Adrenal gland (tissue), 9 donors: ENCODE measurements at regions not wholly inside any gene's neighbourhood (a gene's known extent, or its start where the extent isn't known, plus 50 kb on each side); places are given as distances from the start of the nearest gene placed in this dataset.

Experiments used
- DNase-seq, 7 donors: peaks; one replicate each; pipeline ENCODE4 v3.0.0-alpha.2; 2019 to 2020
- H3K27ac ChIP-seq, 5 donors: fragments of 200-600 bp; sonication (generic) in 4 of 5; 1 replicate in 3 of 5; 2 replicates in 2 of 5; pipeline versions ENCODE4 v1.5.1 to v1.8.0; 2016 to 2020; ENCODE audit warnings: mild to moderate bottlenecking in 1 of 5
- H3K27me3 ChIP-seq: fragments of 200-600 bp; 2 replicates; pipeline ENCODE4 v1.8.0; 2021
- H3K36me3 ChIP-seq, 2 donors: fragments of 200-600 bp; replicated peaks in 1 of 2; 1 replicate in 1 of 2; 2 replicates in 1 of 2; pipeline versions ENCODE4 v1.5.1 to v1.8.0; 2018 to 2022
- H3K4me1 ChIP-seq, 2 donors: fragments of 200-600 bp; replicated peaks in 1 of 2; 1 replicate in 1 of 2; 2 replicates in 1 of 2; pipeline versions ENCODE4 v1.5.1 to v1.8.0; 2018 to 2021
- H3K4me3 ChIP-seq, 4 donors: fragments of 200-600 bp; sonication (generic) in 3 of 4; one replicate each; pipeline ENCODE4 v1.5.1; 2016 to 2018
- H3K9me3 ChIP-seq, 3 donors: fragments of 200-600 bp; sonication (generic) in 1 of 3; replicated peaks in 1 of 3; 1 replicate in 2 of 3; 2 replicates in 1 of 3; pipeline versions ENCODE4 v1.5.1 to v1.8.0; 2016 to 2021
- POLR2A ChIP-seq, 2 donors: fragments of 450-650 bp; IDR thresholded peaks; one replicate each; pipeline ENCODE4 v1.6.1; 2017; ENCODE audit warnings: antibody characterized with exemption in 2 of 2, mild to moderate bottlenecking in 2 of 2, moderate library complexity in 1 of 2
- WGBS, 4 donors: extraction: QIAGEN DNeasy Blood & Tissue Kit in 2 of 4; methylation state at CpG; one replicate each; pipeline versions ENCODE4 v1.1.5 to v1.1.7; 2013 to 2017; 5-methylcytosine and 5-hydroxymethylcytosine counted together
- intact Hi-C, 2 donors: fragments of 100-400 bp; cut with DNase I; formaldehyde crosslinking; loops; one replicate each; pipeline versions ENCODE4 v1.14.1 to v1.15.0; 2022 to 2023
- TF ChIP-seq, protein P1 (sequence below), 6 experiments: fragments of 450-650 bp in 4 of 6; fragments of 200-600 bp in 2 of 6; sonication (generic) in 1 of 6; IDR thresholded peaks; 1 replicate in 5 of 6; 2 replicates in 1 of 6; pipeline versions ENCODE4 v1.5.1 to v1.8.0; 2016 to 2021; ENCODE audit warnings: antibody characterized with exemption in 6 of 6, mild to moderate bottlenecking in 2 of 6, moderate library complexity in 1 of 6
- donor health status: healthy with polysubstance abuse.
- donor health status: Bipolar disorder and iron deficiency.
- donor health status: DM: yes; HTN: yes; CAD: no.
- donor health status: DM: no; HTN: no; CAD: no.
- donor health status: DM: no; HTN: no; CAD: no.

DNA sequence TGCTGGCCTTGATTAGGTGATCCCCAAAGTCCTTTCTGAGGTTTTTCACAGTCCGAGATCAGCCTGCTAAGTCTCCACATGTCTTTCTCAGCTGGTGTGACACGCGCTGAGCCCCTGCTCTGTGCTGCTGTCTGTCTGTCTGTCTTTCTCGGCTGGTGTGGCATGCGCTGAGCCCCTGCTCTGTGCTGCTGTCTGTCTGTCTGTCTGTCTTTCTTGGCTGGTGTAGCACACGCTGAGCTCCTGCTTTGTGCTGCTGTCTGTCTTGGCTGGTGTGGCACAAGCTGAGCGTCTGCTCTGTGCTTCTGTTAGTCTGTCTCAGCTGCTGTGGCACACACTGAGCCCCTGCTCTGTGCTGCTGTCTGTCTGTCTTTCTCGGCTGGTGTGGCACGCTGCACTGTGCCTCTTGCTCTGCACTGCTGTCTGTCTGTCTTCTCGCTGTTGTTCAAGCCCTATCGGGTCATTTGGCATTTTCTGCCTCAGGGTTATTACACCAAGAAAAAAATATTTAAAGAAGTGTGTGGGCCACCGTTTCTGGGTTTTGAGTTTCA, 217.3 kb upstream of the SHH start:
- intact Hi-C loops: no loop called here
- TF ChIP-seq POLR2A (IDR thresholded peaks at IDR 0.05): no peak
- TF ChIP-seq, protein P1, sequence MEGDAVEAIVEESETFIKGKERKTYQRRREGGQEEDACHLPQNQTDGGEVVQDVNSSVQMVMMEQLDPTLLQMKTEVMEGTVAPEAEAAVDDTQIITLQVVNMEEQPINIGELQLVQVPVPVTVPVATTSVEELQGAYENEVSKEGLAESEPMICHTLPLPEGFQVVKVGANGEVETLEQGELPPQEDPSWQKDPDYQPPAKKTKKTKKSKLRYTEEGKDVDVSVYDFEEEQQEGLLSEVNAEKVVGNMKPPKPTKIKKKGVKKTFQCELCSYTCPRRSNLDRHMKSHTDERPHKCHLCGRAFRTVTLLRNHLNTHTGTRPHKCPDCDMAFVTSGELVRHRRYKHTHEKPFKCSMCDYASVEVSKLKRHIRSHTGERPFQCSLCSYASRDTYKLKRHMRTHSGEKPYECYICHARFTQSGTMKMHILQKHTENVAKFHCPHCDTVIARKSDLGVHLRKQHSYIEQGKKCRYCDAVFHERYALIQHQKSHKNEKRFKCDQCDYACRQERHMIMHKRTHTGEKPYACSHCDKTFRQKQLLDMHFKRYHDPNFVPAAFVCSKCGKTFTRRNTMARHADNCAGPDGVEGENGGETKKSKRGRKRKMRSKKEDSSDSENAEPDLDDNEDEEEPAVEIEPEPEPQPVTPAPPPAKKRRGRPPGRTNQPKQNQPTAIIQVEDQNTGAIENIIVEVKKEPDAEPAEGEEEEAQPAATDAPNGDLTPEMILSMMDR (IDR thresholded peaks at IDR 0.05): no peak
- Histone ChIP-seq H3K27me3 (no peaks in the 10 kb centered on the region), H3K9me3 (peaks cover 0 to 7% (median 0%) of the 10 kb centered on the region in 3 donors), H3K27ac (no peak overlapping the region), H3K36me3 (no peaks in the 10 kb centered on the region), H3K4me1 (no peaks in the 10 kb centered on the region), H3K4me3 (no peak overlapping the region)
- 75 to 87% (median 81%) methylated on average over 10 to 12 of the region's 12 CpGs for WGBS, 4 donors
- no peak for DNase-seq

DNA sequence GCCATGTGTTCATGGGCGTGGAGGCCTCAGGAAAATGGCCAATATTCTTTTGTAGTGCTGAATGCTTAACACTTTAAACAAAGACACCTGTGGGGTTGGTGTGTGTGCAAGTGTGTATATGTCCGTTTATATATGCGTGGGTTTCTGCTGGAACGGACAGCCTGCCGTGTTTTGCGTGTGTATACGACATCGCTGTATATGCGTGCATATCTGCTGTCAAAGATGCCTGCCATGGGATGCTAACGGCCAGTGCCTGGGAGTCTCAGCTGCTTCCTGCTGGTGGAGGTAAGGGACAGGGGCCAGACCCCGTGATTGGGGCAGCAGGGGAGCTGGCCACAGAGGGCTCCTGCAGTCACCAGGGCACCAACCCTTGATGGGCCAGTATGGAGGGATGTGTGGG, 216.3 kb upstream of the SHH start:
- intact Hi-C loops: no loop called here
- TF ChIP-seq POLR2A (IDR thresholded peaks at IDR 0.05): no peak
- TF ChIP-seq, protein P1 (IDR thresholded peaks at IDR 0.05): no peak
- Histone ChIP-seq H3K27me3 (no peaks in the 10 kb centered on the region), H3K36me3 (no peaks in the 10 kb centered on the region), H3K27ac (no peak overlapping the region), H3K4me1 (no peaks in the 10 kb centered on the region), H3K4me3 (no peak overlapping the region), H3K9me3 (peaks cover 0 to 6% (median 0%) of the 10 kb centered on the region in 3 donors)
- 88 to 93% (median 90%) methylated on average over 10 to 11 of the region's 11 CpGs for WGBS, 4 donors
- peak in 1 of 7 donors; percentile 17 for DNase-seq

GRCh38 chr7:156027821-156028220, 215.6 kb upstream of the SHH start:
- H3K27ac ChIP-seq: no peak overlapping the region
- H3K36me3 ChIP-seq: no peaks in the 10 kb centered on the region
- peak in 1 of 7 donors; percentile 9 for DNase-seq

DNA sequence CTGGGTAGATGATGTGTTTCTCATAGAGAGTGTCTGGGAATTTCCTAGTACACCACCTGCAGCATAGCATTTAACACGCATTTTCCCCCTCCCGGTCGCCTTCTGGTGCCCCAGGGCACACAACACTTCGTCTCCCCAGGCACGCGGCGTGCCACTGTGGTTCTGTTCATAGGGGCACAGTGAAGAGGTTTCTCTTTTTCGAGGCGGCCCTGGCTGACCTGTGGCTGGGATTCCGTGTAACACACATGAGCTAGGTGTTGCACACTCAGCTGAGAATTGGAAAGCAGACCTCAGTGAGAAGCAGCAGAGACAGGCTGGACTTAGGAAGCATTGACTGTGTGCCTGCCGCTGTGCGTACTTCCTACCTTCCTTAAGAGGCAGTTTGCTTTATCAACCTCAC, 214.3 kb upstream of the SHH start:
- TF ChIP-seq, protein P1 (IDR thresholded peaks at IDR 0.05): no peak
- TF ChIP-seq POLR2A (IDR thresholded peaks at IDR 0.05): no peak
- no peaks in the 10 kb centered on the region for H3K27me3 ChIP-seq
- no peaks in the 10 kb centered on the region for H3K9me3 ChIP-seq
- H3K4me3 ChIP-seq: no peak overlapping the region
- no peaks in the 10 kb centered on the region for H3K36me3 ChIP-seq
- WGBS, 4 donors: 81 to 88% (median 87%) methylated on average over 12 of the region's 12 CpGs
- H3K27ac ChIP-seq: no peak overlapping the region
- H3K4me1 ChIP-seq: no peaks in the 10 kb centered on the region
- intact Hi-C loops: no loop called here
- peak in 1 of 7 donors; percentile 18 for DNase-seq

More at GRCh38 chr7:156027821-156028220, 215.6 kb upstream of the SHH start:
- no peak overlapping the region for H3K4me3 ChIP-seq
- intact Hi-C loops: no loop called here
- 77 to 85% (median 82%) methylated on average over 6 of the region's 6 CpGs for WGBS, 4 donors
- H3K4me1 ChIP-seq: no peaks in the 10 kb centered on the region
- H3K27me3 ChIP-seq: no peaks in the 10 kb centered on the region
- TF ChIP-seq, protein P1 (IDR thresholded peaks at IDR 0.05): no peak
- no peak for TF ChIP-seq POLR2A (IDR thresholded peaks at IDR 0.05)
- no peaks in the 10 kb centered on the region for H3K9me3 ChIP-seq
